Parathyroid adenoma (tissue), 2 donors: ENCODE measurements at regions not wholly inside any gene's neighbourhood (a gene's known extent, or its start where the extent isn't known, plus 50 kb on each side); places are given as distances from the start of the nearest gene placed in this dataset.

Experiments used
- H2AFZ ChIP-seq: fragments of 300-600 bp; sonication (generic); one replicate; pipeline ENCODE4 v1.7.0; 2017; ENCODE audit warnings: antibody characterized with exemption, mild to moderate bottlenecking
- H3K27ac ChIP-seq: fragments of 300-600 bp; sonication (generic); one replicate; pipeline ENCODE4 v1.7.0; 2017
- H3K27me3 ChIP-seq: fragments of 300-600 bp; sonication (generic); one replicate; pipeline ENCODE4 v1.7.0; 2017; ENCODE audit warnings: low read length; ENCODE audit not compliant: control insufficient read depth, insufficient read depth
- H3K36me3 ChIP-seq: fragments of 300-600 bp; sonication (generic); one replicate; pipeline ENCODE4 v1.7.0; 2017; ENCODE audit warnings: low read length; ENCODE audit not compliant: control insufficient read depth, insufficient read depth
- H3K4me1 ChIP-seq: fragments of 300-600 bp; sonication (generic); one replicate; pipeline ENCODE4 v1.7.0; 2017; ENCODE audit warnings: control low read depth
- H3K4me2 ChIP-seq: fragments of 300-600 bp; sonication (generic); one replicate; pipeline ENCODE4 v1.7.0; 2017; ENCODE audit warnings: low read length
- H3K4me3 ChIP-seq: fragments of 300-600 bp; sonication (generic); one replicate; pipeline ENCODE4 v1.7.0; 2017; ENCODE audit warnings: low read depth, low read length
- H3K79me2 ChIP-seq: fragments of 300-600 bp; sonication (generic); one replicate; pipeline ENCODE4 v1.7.0; 2017; ENCODE audit warnings: control low read depth
- H3K9ac ChIP-seq: fragments of 300-600 bp; sonication (generic); one replicate; pipeline ENCODE4 v1.7.0; 2017; ENCODE audit warnings: mild to moderate bottlenecking
- H3K9me3 ChIP-seq: fragments of 300-600 bp; sonication (generic); one replicate; pipeline ENCODE4 v1.7.0; 2017; ENCODE audit warnings: low read length; ENCODE audit not compliant: control insufficient read depth
- CTCF ChIP-seq: fragments of 300-600 bp; sonication (generic); IDR thresholded peaks from one replicate; pipeline ENCODE4 v1.7.0; 2017; ENCODE audit warnings: antibody characterized with exemption, mild to moderate bottlenecking
- donor health status: primary hyperparathyroidism.

- no peaks in the 10 kb centered on the region for H3K79me2 ChIP-seq
- H3K27me3 ChIP-seq, result no peaks in the 10 kb centered on the region
- H2AFZ ChIP-seq, result no peak overlapping the region
- H3K4me1 ChIP-seq, result no peaks in the 10 kb centered on the region
- TF ChIP-seq CTCF, result no peak
- H3K27ac ChIP-seq, result no peak overlapping the region
- H3K4me3 ChIP-seq, result no peak overlapping the region
- no peaks in the 10 kb centered on the region for H3K36me3 ChIP-seq
- H3K9ac ChIP-seq, result no peak overlapping the region
- H3K9me3 ChIP-seq, result no peaks in the 10 kb centered on the region
- H3K4me2 ChIP-seq, result no peak overlapping the region
These were observed 241.4 kb upstream of the EPHA5 start for GRCh38 chr4:65911720-65912119.

DNA sequence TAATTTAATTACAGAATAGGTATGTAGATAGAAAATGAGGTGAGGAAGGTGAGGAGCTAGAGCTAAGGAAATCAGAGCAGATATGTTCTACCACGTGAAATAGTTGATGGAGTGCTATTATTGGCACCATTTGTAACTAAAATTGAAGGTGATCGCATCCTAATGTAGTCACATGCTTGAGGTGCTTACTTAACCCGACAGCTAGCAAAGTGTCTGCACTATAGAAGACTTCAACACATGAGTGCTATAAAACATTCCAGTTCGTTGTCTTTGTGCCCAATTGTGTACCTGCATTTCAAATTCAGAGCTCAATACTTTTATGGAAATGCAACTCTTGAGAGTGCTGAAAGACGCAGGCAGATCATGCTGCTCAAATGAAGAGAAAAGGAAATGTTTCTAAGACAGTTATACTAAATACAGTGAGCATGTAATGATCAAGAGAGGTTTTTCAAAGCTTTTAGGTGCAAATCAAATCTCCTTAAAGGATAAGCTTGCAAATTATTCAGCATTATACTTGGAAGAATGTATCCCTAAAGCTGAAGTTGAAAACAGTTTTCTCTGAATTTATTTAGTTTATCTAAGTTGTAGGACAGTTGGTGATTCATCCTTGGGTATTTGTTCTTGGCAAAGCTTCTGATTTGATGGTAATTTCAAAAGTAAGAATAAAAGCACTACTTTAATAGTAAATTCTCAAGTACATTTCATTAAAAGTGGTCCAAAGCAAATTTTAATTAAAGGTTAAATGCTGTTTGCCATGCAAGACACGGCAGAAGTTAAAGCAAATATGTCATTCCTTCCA, 223.9 kb upstream of the EPHA5 start:
- H3K9ac ChIP-seq, result no peak overlapping the region
- H3K4me1 ChIP-seq, result no peaks in the 10 kb centered on the region
- no peaks in the 10 kb centered on the region for H3K9me3 ChIP-seq
- no peak for TF ChIP-seq CTCF
- H2AFZ ChIP-seq, result no peak overlapping the region
- no peaks in the 10 kb centered on the region for H3K79me2 ChIP-seq
- no peaks in the 10 kb centered on the region for H3K36me3 ChIP-seq
- H3K27me3 ChIP-seq, result no peaks in the 10 kb centered on the region
- H3K4me3 ChIP-seq, result no peak overlapping the region
- no peak overlapping the region for H3K4me2 ChIP-seq
- no peak overlapping the region for H3K27ac ChIP-seq

DNA sequence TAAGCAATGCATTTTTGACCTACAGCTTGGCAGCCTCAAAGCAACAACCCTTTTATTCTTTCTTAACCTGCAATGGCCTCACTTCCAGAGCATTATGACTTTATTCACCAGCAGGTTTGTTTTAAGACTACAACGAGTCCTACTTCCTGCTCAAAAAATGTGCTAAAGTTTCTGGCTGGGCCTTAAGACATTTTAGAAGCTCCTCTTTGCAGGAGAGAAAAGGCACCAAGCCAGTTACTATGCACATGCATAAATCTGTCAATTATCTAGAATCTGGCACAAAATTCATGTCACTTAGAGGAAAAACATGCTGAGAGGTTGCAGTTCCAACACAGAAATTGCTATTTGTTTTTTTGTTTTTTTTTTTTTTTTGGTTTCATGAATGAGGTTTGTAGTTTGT, 223.0 kb upstream of the EPHA5 start:
- H2AFZ ChIP-seq, result no peak overlapping the region
- H3K27me3 ChIP-seq, result no peaks in the 10 kb centered on the region
- no peaks in the 10 kb centered on the region for H3K4me1 ChIP-seq
- H3K9ac ChIP-seq, result no peak overlapping the region
- no peaks in the 10 kb centered on the region for H3K79me2 ChIP-seq
- H3K9me3 ChIP-seq, result no peaks in the 10 kb centered on the region
- no peak for TF ChIP-seq CTCF
- H3K36me3 ChIP-seq, result no peaks in the 10 kb centered on the region
- no peak overlapping the region for H3K27ac ChIP-seq
- H3K4me3 ChIP-seq, result no peak overlapping the region
- H3K4me2 ChIP-seq, result no peak overlapping the region

DNA sequence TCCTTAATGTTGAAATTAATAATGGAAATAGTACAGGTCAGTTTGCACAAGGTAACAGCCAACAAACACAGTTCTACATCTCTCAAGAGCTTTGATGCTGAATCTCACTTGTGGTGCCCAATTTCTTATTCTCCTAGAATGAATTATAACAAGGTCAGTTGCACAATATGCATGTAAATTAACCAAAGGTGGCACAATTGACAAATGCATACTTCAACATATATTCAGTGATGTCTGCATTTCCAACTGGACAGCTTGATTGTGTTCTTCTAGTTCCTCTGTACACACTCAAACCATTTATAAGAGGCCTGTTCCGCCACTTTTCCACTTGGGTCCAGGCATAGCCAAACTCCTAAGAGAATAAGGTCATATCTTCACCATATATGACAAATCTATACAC, 210.3 kb upstream of the EPHA5 start:
- no peaks in the 10 kb centered on the region for H3K4me1 ChIP-seq
- H3K79me2 ChIP-seq, result no peaks in the 10 kb centered on the region
- TF ChIP-seq CTCF, result no peak
- no peak overlapping the region for H3K4me3 ChIP-seq
- no peak overlapping the region for H3K4me2 ChIP-seq
- H3K27ac ChIP-seq, result no peak overlapping the region
- H3K9ac ChIP-seq, result no peak overlapping the region
- no peaks in the 10 kb centered on the region for H3K36me3 ChIP-seq
- no peak overlapping the region for H2AFZ ChIP-seq
- no peaks in the 10 kb centered on the region for H3K9me3 ChIP-seq
- no peaks in the 10 kb centered on the region for H3K27me3 ChIP-seq
